Endothelial cell of hepatic sinusoid (primary cell): ENCODE measurements at regions not wholly inside any gene's neighbourhood (a gene's known extent, or its start where the extent isn't known, plus 50 kb on each side); places are given as distances from the start of the nearest gene placed in this dataset.
"Not testable (repeated sequence)": the region's sequence is repeated elsewhere in the genome, so short reads cannot be mapped to it uniquely, and the experiment has no call there.

Experiments used
- in situ Hi-C: cut with HindIII; loops from 2 replicates; pipeline ENCODE4 v1.10.0; 2017; ENCODE audit warnings: low sequenced_read_pairs

- in situ Hi-C loops, result no loop called here
Observed at GRCh38 chr9:32004431-32005076, 379.9 kb upstream of the ACO1 start.

- in situ Hi-C loops, result no loop called here
Observed at GRCh38 chr9:32010322-32010721, 374.1 kb upstream of the ACO1 start.

- in situ Hi-C loops, result no loop called here
Observed at GRCh38 chr9:32011049-32011448, 373.4 kb upstream of the ACO1 start.

GRCh38 chr9:32015795-32016194 lies 368.6 kb upstream of the ACO1 start:
- in situ Hi-C loops, result no loop called here

DNA sequence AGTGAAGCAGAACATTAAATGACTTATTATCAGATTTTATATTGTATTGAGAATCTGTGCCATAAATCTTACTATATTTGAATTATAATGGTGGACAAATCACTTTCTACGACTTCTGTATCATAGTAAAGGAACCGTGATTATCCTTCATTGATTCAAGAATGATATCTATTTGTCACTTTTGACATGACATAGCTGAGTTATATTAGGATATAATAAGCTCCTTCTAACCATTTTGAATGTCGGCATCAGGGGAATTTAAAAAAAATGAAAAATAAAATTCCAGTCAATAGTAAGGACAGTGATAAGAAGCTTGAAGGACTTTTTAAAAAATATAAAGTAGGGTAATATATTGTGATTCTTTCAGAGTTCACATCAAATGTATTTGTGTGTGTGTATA lies 338.9 kb upstream of the ACO1 start:
- in situ Hi-C loops, result no loop called here

GRCh38 chr9:32067261-32067660 lies 317.2 kb upstream of the ACO1 start:
- in situ Hi-C loops, result no loop called here

DNA sequence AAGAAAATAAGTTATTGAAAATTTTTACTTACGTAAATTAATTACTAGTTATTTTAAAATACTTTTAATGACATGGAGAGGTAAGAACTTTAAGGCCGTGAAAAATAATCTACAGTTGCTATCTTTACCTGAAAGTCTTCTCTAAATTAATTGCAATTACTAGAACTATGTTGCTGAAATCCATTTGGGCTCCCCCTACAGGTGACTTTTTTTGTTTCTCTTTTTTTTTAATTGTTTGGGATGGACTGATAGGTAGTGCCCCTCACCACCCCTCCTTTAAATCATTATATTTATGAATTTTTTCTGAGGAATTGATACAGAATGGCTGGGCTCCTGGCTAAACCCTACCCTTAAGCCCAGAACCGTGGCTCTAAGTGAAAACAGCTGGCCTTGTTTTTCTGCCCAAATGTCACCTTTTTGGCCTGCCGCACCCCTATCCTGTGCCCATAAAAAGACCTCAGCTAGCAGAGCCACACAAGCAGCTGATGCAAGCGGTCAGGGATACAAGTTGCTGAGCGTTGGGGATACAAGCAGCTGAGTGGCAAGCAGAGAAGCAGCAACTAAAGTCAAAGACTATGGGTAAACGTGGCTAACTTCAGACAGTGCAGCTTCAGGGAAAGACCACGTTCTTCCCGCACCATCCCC lies 315.2 kb upstream of the ACO1 start:
- in situ Hi-C loops, result no loop called here

GRCh38 chr9:32069969-32070368 lies 314.5 kb upstream of the ACO1 start:
- in situ Hi-C loops, result no loop called here

DNA sequence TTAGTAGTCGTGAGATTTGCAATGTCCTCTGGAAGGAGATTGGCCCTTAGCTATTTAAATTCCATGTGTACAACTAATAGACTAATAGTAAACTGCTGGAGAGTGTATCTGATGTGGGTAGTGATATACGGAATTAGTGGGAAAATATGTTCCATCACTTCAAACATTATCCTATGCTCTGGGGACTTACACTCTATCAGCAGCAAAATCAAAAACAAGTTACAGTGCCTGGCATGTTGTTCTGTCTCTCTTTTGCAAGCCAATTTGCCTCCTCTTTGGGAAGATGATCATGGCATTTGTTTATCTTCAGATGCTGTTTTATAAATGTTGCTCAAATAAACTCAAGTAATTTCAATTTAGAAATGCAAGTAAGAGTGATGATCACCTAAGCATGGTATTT lies 311.9 kb upstream of the ACO1 start:
- in situ Hi-C loops, result no loop called here

- in situ Hi-C loops, result no loop called here
Observed at GRCh38 chr9:32092031-32092430, 292.4 kb upstream of the ACO1 start.

- in situ Hi-C loops, result no loop called here
Observed at GRCh38 chr9:32117291-32117690, 267.2 kb upstream of the ACO1 start.

DNA sequence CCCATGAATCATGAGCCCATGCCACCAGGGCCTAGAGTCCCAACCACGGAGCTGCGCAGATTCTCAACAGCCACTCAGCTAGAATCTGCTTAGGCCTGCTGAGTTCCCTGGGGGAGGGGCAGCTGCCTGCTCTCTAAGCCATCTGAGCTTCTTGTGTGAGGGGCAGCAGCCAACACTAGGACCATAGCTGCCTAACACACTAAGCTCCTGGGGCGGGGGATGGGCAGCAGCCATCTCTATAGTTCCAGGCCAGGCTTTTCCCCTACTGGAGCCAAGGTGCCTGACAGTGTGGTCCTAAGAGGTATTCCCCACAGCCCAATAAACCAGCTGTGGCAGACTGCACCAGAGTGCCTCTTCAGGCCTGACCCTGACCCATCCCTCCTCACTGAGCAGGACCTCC lies 255.9 kb upstream of the ACO1 start:
- in situ Hi-C loops, result no loop called here

DNA sequence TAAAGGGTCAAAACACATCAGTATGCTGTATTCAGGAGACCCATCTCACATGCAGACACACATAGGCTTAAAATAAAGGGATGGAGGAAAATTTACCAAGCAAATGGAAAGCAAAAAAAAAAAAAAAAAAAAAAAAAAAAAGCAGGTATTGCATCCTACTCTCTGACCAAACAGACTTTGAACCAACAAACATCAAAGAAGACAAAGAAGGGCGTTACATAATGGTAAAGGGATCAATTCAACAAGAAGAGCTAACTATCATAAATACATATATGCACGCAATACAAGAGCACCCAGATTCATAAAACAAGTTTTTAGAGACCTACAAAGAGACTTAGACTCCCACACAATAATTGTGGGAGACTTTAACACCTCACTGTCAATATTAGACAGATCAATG lies 253.7 kb upstream of the ACO1 start:
- in situ Hi-C loops, result not testable (repeated sequence)

DNA sequence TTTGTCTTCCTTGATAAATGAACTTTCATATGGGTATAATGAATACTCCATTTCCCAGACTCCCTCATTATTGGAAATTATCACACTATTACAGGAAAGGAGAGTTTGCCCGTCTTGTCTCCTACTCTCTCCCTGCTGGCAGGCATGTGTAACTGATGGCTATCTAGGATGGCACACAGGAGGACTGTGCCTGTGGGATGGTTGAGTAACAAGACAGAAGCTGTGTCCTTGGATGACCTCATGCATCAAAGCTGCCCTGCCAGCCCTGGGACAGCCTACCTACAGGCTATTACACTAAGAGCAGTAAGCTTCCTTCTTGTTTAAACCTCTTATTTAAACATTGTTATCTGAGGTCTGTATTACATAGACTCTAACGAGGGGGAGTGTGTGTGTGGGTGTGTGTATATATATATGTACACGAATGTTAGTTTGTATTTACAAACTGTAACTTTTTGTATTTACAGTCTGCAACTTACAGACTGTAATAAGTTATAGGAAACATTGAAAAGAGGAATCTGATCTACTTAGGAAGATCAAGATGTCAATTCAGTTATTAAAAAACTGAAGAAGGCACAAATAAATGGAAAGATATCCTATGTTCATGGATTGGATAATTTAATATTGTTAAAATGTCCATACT lies 247.6 kb upstream of the ACO1 start:
- in situ Hi-C loops, result no loop called here

- in situ Hi-C loops, result no loop called here
Observed at GRCh38 chr9:32142074-32142473, 242.4 kb upstream of the ACO1 start.

DNA sequence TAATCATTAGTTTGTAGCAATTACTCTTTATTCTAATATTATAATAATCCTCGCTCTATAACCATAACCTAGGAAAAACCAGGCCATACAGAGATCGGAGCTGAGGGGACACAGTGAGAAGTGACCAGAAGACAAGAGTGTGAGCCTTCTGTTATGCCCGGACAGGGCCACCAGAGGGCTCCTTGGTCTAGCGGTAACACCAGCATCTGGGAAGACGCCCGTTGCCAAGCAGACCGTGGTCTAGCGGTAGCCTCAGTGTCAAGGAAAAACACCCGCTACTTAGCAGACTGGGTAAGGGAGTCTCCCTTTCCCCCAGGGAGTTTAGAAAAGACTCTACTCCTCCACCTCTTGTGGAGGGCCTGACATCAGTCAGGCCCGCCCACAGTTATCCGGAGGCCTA lies 235.9 kb upstream of the ACO1 start:
- in situ Hi-C loops, result not testable (repeated sequence)

GRCh38 chr9:32161209-32161608 lies 223.2 kb upstream of the ACO1 start:
- in situ Hi-C loops, result no loop called here

GRCh38 chr9:32161720-32162119 lies 222.7 kb upstream of the ACO1 start:
- in situ Hi-C loops, result no loop called here

- in situ Hi-C loops, result not testable (repeated sequence)
Observed at GRCh38 chr9:32166316-32166715, 218.1 kb upstream of the ACO1 start.

DNA sequence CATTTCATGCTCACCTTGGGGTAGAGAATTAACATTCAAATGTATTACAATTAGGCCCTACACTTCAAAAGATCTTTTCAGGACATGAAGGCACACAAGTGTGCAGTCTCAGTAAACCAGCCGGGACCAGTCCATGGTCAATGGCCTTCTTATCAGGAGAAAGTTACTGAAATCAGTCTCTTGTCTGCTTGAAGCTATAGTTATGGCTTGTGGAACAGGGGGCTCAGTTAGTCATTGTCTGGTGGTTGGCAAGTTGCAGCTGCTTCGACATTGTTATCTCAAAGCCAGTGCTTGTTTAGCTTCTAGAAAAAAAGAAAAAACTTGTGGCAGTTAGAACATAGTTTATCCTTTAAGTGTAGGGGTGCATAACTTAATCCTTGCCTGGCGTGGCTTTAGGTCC lies 213.1 kb upstream of the ACO1 start:
- in situ Hi-C loops, result no loop called here

GRCh38 chr9:32172256-32172655 lies 212.2 kb upstream of the ACO1 start:
- in situ Hi-C loops, result no loop called here

GRCh38 chr9:32177396-32177795 lies 207.0 kb upstream of the ACO1 start:
- in situ Hi-C loops, result no loop called here
